Mucosa of descending colon (tissue), 3 donors: ENCODE measurements at regions not wholly inside any gene's neighbourhood (a gene's known extent, or its start where the extent isn't known, plus 50 kb on each side); places are given as distances from the start of the nearest gene placed in this dataset.

Experiments used
- ATAC-seq: fragments of 200-7000 bp; cut with Tn5 transposase; one replicate; pipeline ENCODE4 v1.9.1; 2020; ENCODE audit warnings: mild to moderate bottlenecking, moderate library complexity
- DNase-seq, 3 donors: peaks; one replicate each; pipeline ENCODE4 v3.0.0-alpha.2; 2020
- H3K36me3 ChIP-seq: fragments of 200-600 bp; one replicate; pipeline ENCODE4 v1.8.0; 2021; ENCODE audit warnings: low read depth, mild to moderate bottlenecking
- H3K4me1 ChIP-seq: fragments of 200-600 bp; one replicate; pipeline ENCODE4 v1.8.0; 2021; ENCODE audit warnings: low read depth, mild to moderate bottlenecking
- H3K4me3 ChIP-seq: fragments of 200-600 bp; one replicate; pipeline ENCODE4 v1.8.0; 2021; ENCODE audit warnings: mild to moderate bottlenecking
- H3K9me3 ChIP-seq: fragments of 200-600 bp; one replicate; pipeline ENCODE4 v1.8.0; 2021; ENCODE audit warnings: mild to moderate bottlenecking
- intact Hi-C, 2 donors: fragments of 100-400 bp; cut with DNase I in 1 of 2; cut with micrococcal nuclease in 1 of 2; formaldehyde crosslinking; loops; one replicate each; pipeline versions ENCODE4 v1.11.0 to v1.11.1; 2022; cut with DNase I, micrococcal nuclease
- TF ChIP-seq, protein P1 (sequence below): fragments of 200-600 bp; IDR thresholded peaks from one replicate; pipeline ENCODE4 v1.8.0; 2022; ENCODE audit warnings: antibody characterized with exemption, mild to moderate bottlenecking
- donor health status: DM: no; HTN: no; CAD: no; lungs with moderate emphysema.
- donor health status: DM: no; HTN: no; CAD: no.
- donor health status: DM: no; HTN: yes; CAD: no.

GRCh38 chr9:87271696-87272477, 225.8 kb upstream of the DAPK1 start:
- Histone ChIP-seq H3K4me1 (no peaks in the 10 kb centered on the region), H3K4me3 (no peak overlapping the region), H3K9me3 (no peaks in the 10 kb centered on the region), H3K36me3 (no peaks in the 10 kb centered on the region)
- TF ChIP-seq, protein P1, sequence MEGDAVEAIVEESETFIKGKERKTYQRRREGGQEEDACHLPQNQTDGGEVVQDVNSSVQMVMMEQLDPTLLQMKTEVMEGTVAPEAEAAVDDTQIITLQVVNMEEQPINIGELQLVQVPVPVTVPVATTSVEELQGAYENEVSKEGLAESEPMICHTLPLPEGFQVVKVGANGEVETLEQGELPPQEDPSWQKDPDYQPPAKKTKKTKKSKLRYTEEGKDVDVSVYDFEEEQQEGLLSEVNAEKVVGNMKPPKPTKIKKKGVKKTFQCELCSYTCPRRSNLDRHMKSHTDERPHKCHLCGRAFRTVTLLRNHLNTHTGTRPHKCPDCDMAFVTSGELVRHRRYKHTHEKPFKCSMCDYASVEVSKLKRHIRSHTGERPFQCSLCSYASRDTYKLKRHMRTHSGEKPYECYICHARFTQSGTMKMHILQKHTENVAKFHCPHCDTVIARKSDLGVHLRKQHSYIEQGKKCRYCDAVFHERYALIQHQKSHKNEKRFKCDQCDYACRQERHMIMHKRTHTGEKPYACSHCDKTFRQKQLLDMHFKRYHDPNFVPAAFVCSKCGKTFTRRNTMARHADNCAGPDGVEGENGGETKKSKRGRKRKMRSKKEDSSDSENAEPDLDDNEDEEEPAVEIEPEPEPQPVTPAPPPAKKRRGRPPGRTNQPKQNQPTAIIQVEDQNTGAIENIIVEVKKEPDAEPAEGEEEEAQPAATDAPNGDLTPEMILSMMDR, result no peak
- DNase-seq (no peak), ATAC-seq (no peak)
- intact Hi-C loops, result no loop called here

DNA sequence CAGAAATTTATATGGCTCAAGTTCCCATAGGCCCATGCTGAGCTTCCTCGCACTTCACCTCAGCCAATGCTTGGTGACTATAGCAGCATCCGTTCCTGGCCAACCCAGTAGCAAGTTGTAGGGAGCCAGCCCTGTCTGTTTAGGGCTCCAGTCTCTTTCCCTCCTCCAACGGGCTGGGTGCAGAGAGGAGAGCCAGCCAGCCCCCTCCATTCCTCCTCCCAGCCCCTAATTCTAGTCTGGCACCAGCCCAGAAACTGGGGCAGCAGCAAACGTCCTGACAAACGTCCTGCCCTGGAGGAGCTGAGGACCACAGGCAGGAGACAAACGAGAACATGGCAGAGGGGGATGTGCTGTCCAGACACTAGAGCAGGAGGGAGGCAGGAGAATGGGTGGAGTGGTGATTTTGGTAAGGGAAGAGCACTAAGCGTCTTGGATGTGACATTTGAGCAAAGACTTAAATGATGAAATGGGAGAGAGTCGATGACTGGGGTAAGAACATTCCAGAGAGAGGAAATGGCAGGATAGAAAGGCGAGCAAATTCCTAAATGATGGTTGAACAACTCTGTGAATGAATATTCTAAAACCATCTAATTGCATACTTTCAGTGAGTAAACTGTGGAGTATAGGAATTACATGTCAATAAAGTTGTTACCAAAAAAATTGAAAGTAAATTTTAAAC, 222.5 kb upstream of the DAPK1 start:
- intact Hi-C loops, result no loop called here
- Histone ChIP-seq H3K4me3 (no peak overlapping the region), H3K36me3 (no peaks in the 10 kb centered on the region), H3K9me3 (no peaks in the 10 kb centered on the region), H3K4me1 (no peaks in the 10 kb centered on the region)
- no peak for DNase-seq
- no peak for ATAC-seq
- TF ChIP-seq, protein P1, result no peak

DNA sequence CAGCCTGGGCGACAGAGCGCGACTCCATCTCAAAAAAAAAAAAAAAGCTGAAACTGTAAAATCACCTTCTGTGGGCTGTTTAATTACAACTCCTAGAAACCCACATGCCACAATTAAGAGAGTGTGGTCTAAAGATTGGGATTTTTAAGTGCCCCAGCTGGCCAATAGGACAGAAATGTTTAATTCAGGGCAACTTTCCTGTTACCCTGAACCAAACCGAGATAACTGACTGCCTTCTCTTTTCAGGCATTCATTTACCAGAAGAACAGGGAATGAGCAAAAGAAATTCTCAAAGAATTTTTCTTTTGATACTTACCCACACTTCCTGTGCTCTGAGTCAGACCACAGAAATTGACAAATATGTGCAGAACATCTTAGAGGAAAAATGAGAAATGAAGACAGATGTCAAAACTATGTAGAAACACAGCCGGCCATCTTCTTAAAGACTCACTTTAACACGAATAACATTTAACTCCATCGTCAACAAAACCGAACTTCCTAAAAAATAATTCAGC, 221.3 kb upstream of the DAPK1 start:
- Histone ChIP-seq H3K4me1 (no peaks in the 10 kb centered on the region), H3K36me3 (no peaks in the 10 kb centered on the region), H3K9me3 (no peaks in the 10 kb centered on the region), H3K4me3 (no peak overlapping the region)
- TF ChIP-seq, protein P1, result no peak
- DNase-seq (no peak), ATAC-seq (no peak)
- intact Hi-C loops, result no loop called here

DNA sequence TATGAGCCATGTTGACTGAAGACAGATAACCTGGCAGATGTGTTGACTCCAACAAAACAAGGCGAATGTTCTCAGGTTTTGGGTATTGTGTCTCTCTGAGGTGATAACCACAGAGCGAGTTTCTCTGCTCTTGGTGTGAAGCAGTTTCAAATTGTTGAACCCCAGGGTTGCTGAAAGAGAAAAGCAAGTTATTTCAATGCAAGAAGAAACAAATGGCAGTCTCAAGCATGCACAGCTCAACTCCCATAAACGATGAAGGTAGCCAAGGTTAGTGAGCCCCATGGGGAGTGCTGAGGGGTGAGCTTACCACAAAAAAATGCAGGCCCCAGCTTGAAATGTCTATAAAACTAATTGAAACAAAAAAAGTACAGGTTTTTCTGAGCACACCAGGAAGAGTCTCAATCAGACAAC, 220.8 kb upstream of the DAPK1 start:
- Histone ChIP-seq H3K9me3 (no peaks in the 10 kb centered on the region), H3K4me1 (no peaks in the 10 kb centered on the region), H3K36me3 (no peaks in the 10 kb centered on the region), H3K4me3 (no peak overlapping the region)
- DNase-seq (no peak), ATAC-seq (no peak)
- intact Hi-C loops, result no loop called here
- TF ChIP-seq, protein P1, result no peak

GRCh38 chr9:87277346-87277745, 220.3 kb upstream of the DAPK1 start:
- no peak for ATAC-seq
- DNase-seq, result no peak
- Histone ChIP-seq H3K4me3 (no peak overlapping the region), H3K4me1 (no peaks in the 10 kb centered on the region), H3K36me3 (no peaks in the 10 kb centered on the region), H3K9me3 (no peaks in the 10 kb centered on the region)
- intact Hi-C loops, result no loop called here
- TF ChIP-seq, protein P1, result no peak
